Chondrocyte (in vitro differentiated cells): ENCODE measurements at regions not wholly inside any gene's neighbourhood (a gene's known extent, or its start where the extent isn't known, plus 50 kb on each side); places are given as distances from the start of the nearest gene placed in this dataset.

ENCODE experiments used
- DNase-seq: peaks from one replicate; pipeline ENCODE4 v3.0.0; 2021; ENCODE audit warnings: mixed read lengths, low spot score
- H3K27ac Mint-ChIP-seq: one replicate; pipeline ENCODE4 v1.8.0; 2021; ENCODE audit warnings: mild to moderate bottlenecking, moderate library complexity, mixed read lengths; ENCODE audit not compliant: unreplicated experiment
- H3K27me3 Mint-ChIP-seq: 2 replicates; pipeline ENCODE4 v1.8.0; 2021; ENCODE audit warnings: low read depth, mixed read lengths
- H3K36me3 Mint-ChIP-seq: 2 replicates; pipeline ENCODE4 v1.8.0; 2021; ENCODE audit warnings: low read depth, mixed read lengths
- H3K4me1 Mint-ChIP-seq: 2 replicates; pipeline ENCODE4 v1.8.0; 2021; ENCODE audit warnings: low read depth, mild to moderate bottlenecking, mixed read lengths
- H3K4me3 Mint-ChIP-seq: one replicate; pipeline ENCODE4 v1.8.0; 2021; ENCODE audit warnings: mild to moderate bottlenecking, moderate library complexity, mixed read lengths; ENCODE audit not compliant: unreplicated experiment
- H3K9me3 Mint-ChIP-seq: 2 replicates; pipeline ENCODE4 v1.8.0; 2021; ENCODE audit warnings: low read depth, mixed read lengths
- CTCF ChIP-seq: fragments of 200-600 bp; sonication (generic); IDR thresholded peaks from 2 replicates; pipeline ENCODE4 v1.5.0; 2021; ENCODE audit warnings: antibody characterized with exemption, mild to moderate bottlenecking, moderate library complexity

GRCh38 chr12:127401005-127401404 is 866.0 kb upstream of the TMEM132C start:
- H3K27ac Mint-ChIP-seq: no peak overlapping the region
- no peaks in the 10 kb centered on the region for H3K27me3 Mint-ChIP-seq
- no peak overlapping the region for H3K4me3 Mint-ChIP-seq

GRCh38 chr12:127401536-127401935 is 865.4 kb upstream of the TMEM132C start:
- no peak overlapping the region for H3K27ac Mint-ChIP-seq

More at GRCh38 chr12:127401005-127401404, 866.0 kb upstream of the TMEM132C start:
- Mint-ChIP-seq H3K36me3 (no peaks in the 10 kb centered on the region), H3K4me1 (peaks cover 19% of the 10 kb centered on the region), H3K9me3 (peaks cover 3% of the 10 kb centered on the region)
- DNase-seq: no peak
- TF ChIP-seq CTCF: no peak

GRCh38 chr12:127411166-127411915 is 855.6 kb upstream of the TMEM132C start:
- Mint-ChIP-seq H3K9me3 (peaks cover 2% of the 10 kb centered on the region), H3K4me1 (peaks cover 21% of the 10 kb centered on the region), H3K27me3 (no peaks in the 10 kb centered on the region), H3K36me3 (no peaks in the 10 kb centered on the region), H3K4me3 (no peak overlapping the region), H3K27ac (no peak overlapping the region)
- TF ChIP-seq CTCF: no peak
- DNase-seq: no peak

More at GRCh38 chr12:127401536-127401935, 865.4 kb upstream of the TMEM132C start:
- Mint-ChIP-seq H3K4me3 (no peak overlapping the region), H3K36me3 (no peaks in the 10 kb centered on the region), H3K27me3 (no peaks in the 10 kb centered on the region), H3K9me3 (peaks cover 3% of the 10 kb centered on the region), H3K4me1 (peaks cover 13% of the 10 kb centered on the region)
- DNase-seq: no peak
- no peak for TF ChIP-seq CTCF

- H3K4me3 Mint-ChIP-seq: no peak overlapping the region
- TF ChIP-seq CTCF: no peak
- peaks cover 5% of the 10 kb centered on the region for H3K9me3 Mint-ChIP-seq
- H3K4me1 Mint-ChIP-seq: peaks cover 21% of the 10 kb centered on the region
- no peak overlapping the region for H3K27ac Mint-ChIP-seq
- no peak for DNase-seq
- H3K36me3 Mint-ChIP-seq: peaks cover 2% of the 10 kb centered on the region
- no peaks in the 10 kb centered on the region for H3K27me3 Mint-ChIP-seq
Observed at GRCh38 chr12:127411981-127412380, 855.0 kb upstream of the TMEM132C start.

- Mint-ChIP-seq H3K9me3 (peaks cover 14% of the 10 kb centered on the region), H3K27ac (no peak overlapping the region), H3K4me3 (no peak overlapping the region), H3K27me3 (no peaks in the 10 kb centered on the region), H3K36me3 (peaks cover 5% of the 10 kb centered on the region), H3K4me1 (peaks cover 21% of the 10 kb centered on the region)
- DNase-seq: no peak
- TF ChIP-seq CTCF: no peak
Observed at GRCh38 chr12:127412866-127413265, 854.1 kb upstream of the TMEM132C start.
